RWPE1 (cell line): ENCODE measurements at regions not wholly inside any gene's neighbourhood (a gene's known extent, or its start where the extent isn't known, plus 50 kb on each side); places are given as distances from the start of the nearest gene placed in this dataset.
A peak's percentile ranks its signal among the peaks of the same experiment; 100 is the strongest.

Experiments
- CTCF ChIA-PET: fragments of 350-600 bp; sonication (Branson Sonifier 250); formaldehyde crosslinking; extraction: SDS; loops from one replicate; lab custom pipeline; 2021; lab: Yijun Ruan, JAX
- POLR2A ChIA-PET: fragments of 400-600 bp; formaldehyde crosslinking; extraction: SDS; loops from one replicate; lab custom pipeline; 2020; ENCODE audit warnings: antibody characterized with exemption; ENCODE audit not compliant: low non-redundant PET; lab: Yijun Ruan, JAX
- DNase-seq: peaks from one replicate; pipeline ENCODE4 v3.0.0; 2012; ENCODE audit warnings: low spot score
- H3K27ac ChIP-seq: fragments of 450-650 bp; 2 replicates; pipeline ENCODE4 v1.5.1; 2017
- CTCF ChIP-seq: fragments of 450-650 bp; conservative IDR thresholded peaks from 2 replicates; pipeline ENCODE4 v1.5.1; 2017; ENCODE audit warnings: low read depth, mild to moderate bottlenecking

- no peak for TF ChIP-seq CTCF
- CTCF ChIA-PET, result no interaction called here
- H3K27ac ChIP-seq, result no peak overlapping the region
- POLR2A ChIA-PET, result no interaction called here
- DNase-seq, result no peak
Observed at GRCh38 chr6:14724549-14724948, 521.3 kb upstream of the JARID2 start.

DNA sequence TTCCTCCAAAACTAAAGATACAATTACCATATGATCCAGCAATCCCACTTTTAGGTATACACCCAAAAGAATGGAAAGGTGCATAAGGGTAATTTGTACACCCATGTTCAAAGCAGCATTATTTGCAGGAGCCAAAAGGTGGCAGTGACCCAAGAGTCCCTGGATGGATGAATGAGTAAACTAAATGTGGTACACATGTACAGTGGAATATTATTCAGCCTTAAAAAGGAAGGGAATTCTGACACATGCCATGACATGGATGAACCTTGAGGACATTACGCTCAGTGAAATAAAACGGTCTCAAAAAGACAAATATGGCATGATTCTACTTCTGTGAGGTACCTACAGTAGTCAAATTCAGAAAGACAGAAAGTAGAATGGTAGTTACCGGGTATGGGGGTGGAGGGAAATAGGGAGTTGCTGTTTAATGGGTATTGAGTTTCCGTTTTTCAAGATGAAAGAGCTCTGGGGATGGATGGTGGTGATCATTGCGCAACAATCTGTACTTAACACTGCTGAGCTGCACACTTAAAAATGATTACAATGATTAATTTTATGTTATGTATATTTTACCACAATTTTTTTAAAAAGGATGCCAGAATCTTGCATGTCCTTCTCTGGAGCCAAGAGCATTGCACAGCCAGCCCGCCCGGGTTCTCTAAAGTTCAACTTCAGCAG, 518.9 kb upstream of the JARID2 start:
- no peak for TF ChIP-seq CTCF
- ChIA-PET CTCF (no interaction called here), POLR2A (interaction anchor here (0.5 kb wide), 1 partner anchor 432 kb away, joined by 3 read pairs; no protein-coding TSS in a partner anchor)
- DNase-seq, result no peak
- no peak overlapping the region for H3K27ac ChIP-seq

- H3K27ac ChIP-seq, result peak overlapping the region; percentile 68
- TF ChIP-seq CTCF, result no peak
- DNase-seq, result no peak
- CTCF ChIA-PET, result no interaction called here
- POLR2A ChIA-PET, result no interaction called here
Observed at GRCh38 chr6:14727494-14728395, 518.1 kb upstream of the JARID2 start.

DNA sequence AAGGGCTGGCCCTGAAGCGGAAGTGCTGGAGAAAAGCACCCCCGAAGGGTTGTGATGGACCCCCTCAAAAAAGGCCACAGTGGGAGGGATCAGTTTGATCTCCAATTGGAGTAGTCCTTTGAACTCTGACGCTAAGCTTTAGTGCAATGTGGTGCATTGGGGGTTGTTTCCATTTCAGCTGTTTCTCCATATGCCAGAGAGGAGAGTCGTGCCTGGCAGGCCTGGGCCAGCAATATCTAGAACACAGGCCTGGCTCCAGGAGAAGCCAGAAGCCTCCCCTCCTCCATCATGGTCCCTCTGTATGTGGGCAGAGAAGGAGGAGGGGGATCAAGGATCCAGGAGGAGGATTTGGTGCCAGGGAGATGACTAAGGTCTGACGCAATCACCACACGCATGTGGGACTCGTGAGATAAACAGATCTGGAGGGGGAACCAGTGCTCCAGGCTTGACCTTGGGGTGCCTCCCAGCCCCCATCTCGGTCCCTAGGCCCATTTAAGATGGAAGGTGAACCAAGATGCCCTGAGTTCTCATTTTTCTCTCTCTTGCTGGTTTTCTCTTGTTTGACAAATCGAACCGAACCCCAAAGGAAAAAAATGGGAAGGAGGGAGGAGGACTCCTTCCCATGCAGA, 517.4 kb upstream of the JARID2 start:
- CTCF ChIA-PET, result no interaction called here
- no peak for TF ChIP-seq CTCF
- H3K27ac ChIP-seq, result peak overlapping the region; percentile 68
- peak; percentile 51 for DNase-seq
- POLR2A ChIA-PET, result no interaction called here

DNA sequence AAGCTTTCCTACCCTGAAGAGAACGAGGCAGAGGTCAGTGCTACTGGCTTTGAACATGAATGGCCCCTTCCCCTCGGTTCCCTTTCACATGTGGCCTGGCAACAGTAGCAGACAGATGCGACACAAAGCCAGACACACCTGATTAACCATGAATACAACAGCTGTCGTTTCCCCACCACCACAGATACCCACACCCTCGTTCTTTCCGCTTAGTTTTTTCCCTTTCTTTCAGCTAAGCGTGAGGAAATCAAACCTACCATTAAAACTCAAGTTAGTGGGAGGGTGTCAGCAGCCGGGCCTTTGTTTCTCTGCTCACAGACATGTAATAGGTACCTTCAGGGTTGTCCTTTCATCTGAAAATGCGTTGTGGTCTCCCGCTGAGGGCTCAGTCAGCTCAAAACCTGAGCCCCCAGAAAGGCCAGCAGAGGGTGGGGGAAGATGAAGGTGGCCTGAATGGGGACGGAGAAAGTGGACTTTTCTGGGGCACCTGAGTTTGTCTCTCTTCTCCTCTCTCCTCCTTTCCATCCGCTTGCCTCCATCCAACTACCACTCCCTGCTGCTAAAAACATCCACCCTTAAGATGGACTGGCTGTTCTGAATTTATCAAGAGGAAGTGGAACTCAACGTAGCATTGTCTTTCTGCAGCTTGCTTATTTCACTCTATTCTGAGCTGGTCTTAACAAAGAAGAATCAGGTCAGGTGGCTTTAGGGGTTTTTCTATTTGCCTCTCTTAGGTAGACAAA, 516.6 kb upstream of the JARID2 start:
- DNase-seq, result no peak
- no peak for TF ChIP-seq CTCF
- POLR2A ChIA-PET, result no interaction called here
- peak overlapping the region; percentile 68 for H3K27ac ChIP-seq
- CTCF ChIA-PET, result no interaction called here

GRCh38 chr6:14730654-14731053, 515.2 kb upstream of the JARID2 start:
- ChIA-PET CTCF (interaction anchor here (0.6 kb wide), 1 partner anchor 290 kb away, joined by 4 read pairs; no protein-coding TSS in a partner anchor), POLR2A (no interaction called here)
- no peak for DNase-seq
- H3K27ac ChIP-seq, result no peak overlapping the region
- no peak for TF ChIP-seq CTCF
